ENCODE measurements at regions not wholly inside any gene's neighbourhood (a gene's known extent, or its start where the extent isn't known, plus 50 kb on each side); places are given as distances from the start of the nearest gene placed in this dataset.
A peak's percentile ranks its signal among the peaks of the same experiment; 100 is the strongest.

GRCh38 chr2:120865656-120866055 lies 130.0 kb downstream of the GLI2 start:
- no peak for FAIRE-seq
- DNase-seq (ENCODE audit: low spot score), result no peak

GRCh38 chr2:120866071-120866470 lies 130.4 kb downstream of the GLI2 start:
- no peak for FAIRE-seq
- DNase-seq (ENCODE audit: low spot score), result no peak

- no peak for DNase-seq (ENCODE audit: low spot score)
- FAIRE-seq, result no peak
Measured at GRCh38 chr2:120866483-120867140, 130.9 kb downstream of the GLI2 start.

- DNase-seq (ENCODE audit: low spot score) (peak; percentile 74), FAIRE-seq (peak; percentile 61)
Measured at GRCh38 chr2:120867290-120868241, 131.9 kb downstream of the GLI2 start.

- DNase-seq (ENCODE audit: low spot score), result no peak
- no peak for FAIRE-seq
Measured at GRCh38 chr2:120868366-120868765, 132.7 kb downstream of the GLI2 start.

GRCh38 chr2:120869036-120869729 lies 133.5 kb downstream of the GLI2 start:
- FAIRE-seq (no peak), DNase-seq (ENCODE audit: low spot score) (no peak)

GRCh38 chr2:120869730-120870466 lies 134.2 kb downstream of the GLI2 start:
- DNase-seq (ENCODE audit: low spot score) (no peak), FAIRE-seq (no peak)

- DNase-seq (ENCODE audit: low spot score), result no peak
- FAIRE-seq, result no peak
Measured at GRCh38 chr2:120870467-120870788, 134.8 kb downstream of the GLI2 start.

GRCh38 chr2:120871016-120871635 lies 135.5 kb downstream of the GLI2 start:
- FAIRE-seq (no peak), DNase-seq (ENCODE audit: low spot score) (no peak)

- FAIRE-seq (no peak), DNase-seq (ENCODE audit: low spot score) (no peak)
Measured at GRCh38 chr2:120871881-120872620, 136.4 kb downstream of the GLI2 start.

GRCh38 chr2:120873958-120874887 lies 138.6 kb downstream of the GLI2 start:
- DNase-seq (ENCODE audit: low spot score) (no peak), FAIRE-seq (no peak)

GRCh38 chr2:120874888-120875275 lies 139.2 kb downstream of the GLI2 start:
- DNase-seq (ENCODE audit: low spot score) (no peak), FAIRE-seq (no peak)

GRCh38 chr2:120875431-120875830 lies 139.8 kb downstream of the GLI2 start:
- no peak for DNase-seq (ENCODE audit: low spot score)
- no peak for FAIRE-seq

GRCh38 chr2:120876526-120877280 lies 141.0 kb downstream of the GLI2 start:
- DNase-seq (ENCODE audit: low spot score) (no peak), FAIRE-seq (no peak)

- FAIRE-seq, result no peak
- DNase-seq (ENCODE audit: low spot score), result no peak
Measured at GRCh38 chr2:120877409-120877808, 141.7 kb downstream of the GLI2 start.

- FAIRE-seq, result no peak
- no peak for DNase-seq (ENCODE audit: low spot score)
Measured at GRCh38 chr2:120878970-120879369, 143.3 kb downstream of the GLI2 start.

GRCh38 chr2:120879431-120880295 lies 144.0 kb downstream of the GLI2 start:
- DNase-seq (ENCODE audit: low spot score) (no peak), FAIRE-seq (no peak)

- FAIRE-seq, result no peak
- DNase-seq (ENCODE audit: low spot score), result no peak
Measured at GRCh38 chr2:120880381-120880780, 144.7 kb downstream of the GLI2 start.

Measured in RCC 7860 (cell line).